WTC11 (cell line): ENCODE measurements at regions not wholly inside any gene's neighbourhood (a gene's known extent, or its start where the extent isn't known, plus 50 kb on each side); places are given as distances from the start of the nearest gene placed in this dataset.

ENCODE experiments used
- ATAC-seq: fragments of 200-7000 bp; cut with Tn5 transposase; 2 replicates; pipeline ENCODE4 v1.10.0; 2021; ENCODE audit warnings: mild to moderate bottlenecking, moderate library complexity
- CTCF ChIA-PET: fragments of 300-600 bp; sonication (Branson Sonifier 250); formaldehyde crosslinking; loops from one replicate; lab custom pipeline; 2021; ENCODE audit warnings: antibody characterized with exemption; lab: Charles Lee
- POLR2A ChIA-PET: fragments of 350-600 bp; sonication (Branson Sonifier 250); formaldehyde crosslinking; loops from one replicate; lab custom pipeline; 2021; ENCODE audit warnings: antibody characterized with exemption; lab: Charles Lee
- DNase-seq: peaks from one replicate; pipeline ENCODE4 v3.0.0; 2021; ENCODE audit warnings: low spot score
- H3K27ac Mint-ChIP-seq: 2 replicates; pipeline ENCODE4 v1.8.0; 2021; ENCODE audit warnings: mixed read lengths
- H3K27me3 Mint-ChIP-seq: 2 replicates; pipeline ENCODE4 v1.8.0; 2021; ENCODE audit warnings: low read depth, mild to moderate bottlenecking, moderate library complexity, mixed read lengths
- H3K36me3 Mint-ChIP-seq: 2 replicates; pipeline ENCODE4 v1.8.0; 2021; ENCODE audit warnings: mixed read lengths
- H3K4me1 Mint-ChIP-seq: 2 replicates; pipeline ENCODE4 v1.8.0; 2022; ENCODE audit warnings: mixed read lengths
- H3K4me3 Mint-ChIP-seq: 2 replicates; pipeline ENCODE4 v1.8.0; 2021; ENCODE audit warnings: mild to moderate bottlenecking, moderate library complexity, mixed read lengths
- H3K9me3 Mint-ChIP-seq: 2 replicates; pipeline ENCODE4 v1.8.0; 2021; ENCODE audit warnings: mixed read lengths
- AFF4 ChIP-seq: sonication (generic); formaldehyde crosslinking; IDR thresholded peaks from 2 replicates; pipeline ENCODE4 v1.8.1; 2023; ENCODE audit warnings: mild to moderate bottlenecking, missing genetic modification reagents, borderline replicate concordance
- CREB1 ChIP-seq: sonication (generic); formaldehyde crosslinking; IDR thresholded peaks from 2 replicates; pipeline ENCODE4 v1.8.0; 2023; ENCODE audit warnings: mild to moderate bottlenecking, missing genetic modification reagents
- GRHL2 ChIP-seq: fragments of 250-450 bp; sonication (Bioruptor Pico); IDR thresholded peaks from 2 replicates; pipeline ENCODE4 v1.8.0; 2022; ENCODE audit warnings: mild to moderate bottlenecking, moderate library complexity; ENCODE audit not compliant: insufficient replicate concordance, severe bottlenecking
- GTF2I ChIP-seq: fragments of 250-450 bp; sonication (Bioruptor Pico); conservative IDR thresholded peaks from 2 replicates; pipeline ENCODE4 v1.4.0; 2021; ENCODE audit warnings: mild to moderate bottlenecking
- IRF1 ChIP-seq: sonication (generic); formaldehyde crosslinking; IDR thresholded peaks from 2 replicates; pipeline ENCODE4 v1.8.0; 2023; ENCODE audit warnings: missing genetic modification reagents
- MYBL2 ChIP-seq: sonication (generic); formaldehyde crosslinking; IDR thresholded peaks from 2 replicates; pipeline ENCODE4 v1.8.1; 2023; ENCODE audit warnings: mild to moderate bottlenecking, moderate library complexity, missing genetic modification reagents
- NFATC4 ChIP-seq: fragments of 250-450 bp; sonication (Bioruptor Pico); IDR thresholded peaks from 2 replicates; pipeline ENCODE4 v1.9.0; 2021; ENCODE audit warnings: mild to moderate bottlenecking
- PRDM15 ChIP-seq: sonication (generic); formaldehyde crosslinking; IDR thresholded peaks from 2 replicates; pipeline ENCODE4 v1.8.0; 2022; ENCODE audit warnings: missing genetic modification reagents
- RORB ChIP-seq: fragments of 250-450 bp; sonication (Bioruptor Pico); IDR thresholded peaks from 2 replicates; pipeline ENCODE4 v1.9.0; 2021; ENCODE audit warnings: mild to moderate bottlenecking
- SMAD4 ChIP-seq: sonication (generic); formaldehyde crosslinking; IDR thresholded peaks from 2 replicates; pipeline ENCODE4 v1.8.0; 2022; ENCODE audit warnings: mild to moderate bottlenecking, missing genetic modification reagents
- SOX15 ChIP-seq: fragments of 250-450 bp; sonication (Bioruptor Pico); IDR thresholded peaks from 2 replicates; pipeline ENCODE4 v1.9.0; 2021; ENCODE audit warnings: mild to moderate bottlenecking
- SP1 ChIP-seq: sonication (generic); formaldehyde crosslinking; conservative IDR thresholded peaks from 2 replicates; pipeline ENCODE4 v1.8.1; 2022; ENCODE audit warnings: missing genetic modification reagents
- TEAD1 ChIP-seq: sonication (generic); formaldehyde crosslinking; IDR thresholded peaks from 2 replicates; pipeline ENCODE4 v1.8.0; 2022; ENCODE audit warnings: mild to moderate bottlenecking, missing genetic modification reagents
- USF1 ChIP-seq: sonication (generic); formaldehyde crosslinking; IDR thresholded peaks from 2 replicates; pipeline ENCODE4 v1.8.0; 2022; ENCODE audit warnings: mild to moderate bottlenecking, missing genetic modification reagents
- USF2 ChIP-seq: sonication (generic); formaldehyde crosslinking; IDR thresholded peaks from 2 replicates; pipeline ENCODE4 v1.8.1; 2023; ENCODE audit warnings: mild to moderate bottlenecking, missing genetic modification reagents, moderate library complexity
- ZNF138 ChIP-seq: sonication (generic); formaldehyde crosslinking; conservative IDR thresholded peaks from 2 replicates; pipeline ENCODE4 v1.8.1; 2022; ENCODE audit warnings: mild to moderate bottlenecking, moderate library complexity, missing genetic modification reagents
- ZNF219 ChIP-seq: sonication (generic); formaldehyde crosslinking; IDR thresholded peaks from 2 replicates; pipeline ENCODE4 v1.8.0; 2023; ENCODE audit warnings: missing genetic modification reagents, mild to moderate bottlenecking, borderline replicate concordance
- ZNF423 ChIP-seq: fragments of 250-450 bp; sonication (Bioruptor Pico); IDR thresholded peaks from 2 replicates; pipeline ENCODE4 v2.1.2; 2022; ENCODE audit warnings: mild to moderate bottlenecking, moderate library complexity

GRCh38 chr11:27248576-27249509, 114.2 kb downstream of the CCDC34 start:
- Mint-ChIP-seq H3K27ac (peak overlapping the region; percentile 95), H3K4me1 (peaks cover 22% of the 10 kb centered on the region), H3K27me3 (no peaks in the 10 kb centered on the region), H3K9me3 (peaks cover 15% of the 10 kb centered on the region), H3K4me3 (no peak overlapping the region), H3K36me3 (peaks cover 6% of the 10 kb centered on the region)
- POLR2A ChIA-PET = no interaction called here
- peak; percentile 68 for TF ChIP-seq PRDM15 (CRISPR knock-in tag)
- no peak for TF ChIP-seq NFATC4 (CRISPR knock-in tag)
- no peak for TF ChIP-seq USF2 (CRISPR knock-in tag)
- ATAC-seq (peak; percentile 86), DNase-seq (no peak)
- CTCF ChIA-PET = interaction anchor here (0.6 to 2.0 kb wide), 3 partner anchors 20 to 47 kb away, joined by 3 to 9 read pairs (median 5); no protein-coding TSS in a partner anchor

GRCh38 chr11:27247660-27248059, 115.4 kb downstream of the CCDC34 start:
- Mint-ChIP-seq H3K27ac (no peak overlapping the region), H3K4me3 (no peak overlapping the region), H3K27me3 (no peaks in the 10 kb centered on the region), H3K4me1 (peaks cover 34% of the 10 kb centered on the region), H3K9me3 (peaks cover 15% of the 10 kb centered on the region), H3K36me3 (peaks cover 8% of the 10 kb centered on the region)
- no peak for DNase-seq
- no peak for ATAC-seq
- CTCF ChIA-PET = interaction anchor here (0.7 to 2.0 kb wide), 2 partner anchors 19 to 49 kb away, joined by 4 to 9 read pairs; no protein-coding TSS in a partner anchor
- TF ChIP-seq RORB (CRISPR knock-in tag) (no peak), TEAD1 (CRISPR knock-in tag) (no peak), ZNF138 (no peak), IRF1 (CRISPR knock-in tag) (no peak), GRHL2 (no peak), SP1 (CRISPR knock-in tag) (no peak), CREB1 (no peak), USF2 (CRISPR knock-in tag) (no peak), MYBL2 (no peak), USF1 (no peak), GTF2I (CRISPR knock-in tag) (no peak), ZNF423 (CRISPR knock-in tag) (no peak), SMAD4 (CRISPR knock-in tag) (no peak), AFF4 (CRISPR knock-in tag) (no peak), SOX15 (CRISPR knock-in tag) (no peak), ZNF219 (CRISPR knock-in tag) (no peak)
- POLR2A ChIA-PET = no interaction called here
